ENCODE measurements at regions not wholly inside any gene's neighbourhood (a gene's known extent, or its start where the extent isn't known, plus 50 kb on each side); places are given as distances from the start of the nearest gene placed in this dataset.

- no peak for DNase-seq
These were observed 230.7 kb upstream of the CDH5 start for GRCh38 chr16:66135838-66136237.

- DNase-seq = no peak
These were observed 231.1 kb upstream of the CDH5 start for GRCh38 chr16:66135421-66135831.

- DNase-seq = no peak
These were observed 231.6 kb upstream of the CDH5 start for GRCh38 chr16:66134875-66135274.

- no peak for DNase-seq
These were observed 232.7 kb upstream of the CDH5 start for GRCh38 chr16:66133643-66134338.

- no peak for DNase-seq
These were observed 234.6 kb upstream of the CDH5 start for GRCh38 chr16:66131895-66132294.

GRCh38 chr16:66131156-66131807 is 235.2 kb upstream of the CDH5 start:
- no peak for DNase-seq

- no peak for DNase-seq
These were observed 236.1 kb upstream of the CDH5 start for GRCh38 chr16:66130296-66130905.

GRCh38 chr16:66129196-66129595 is 237.3 kb upstream of the CDH5 start:
- no peak for DNase-seq

GRCh38 chr16:66128371-66128770 is 238.1 kb upstream of the CDH5 start:
- DNase-seq = no peak

GRCh38 chr16:66127459-66128370 is 238.8 kb upstream of the CDH5 start:
- no peak for DNase-seq

- DNase-seq = no peak
These were observed 245.0 kb upstream of the CDH5 start for GRCh38 chr16:66121466-66121865.

- no peak for DNase-seq
These were observed 245.8 kb upstream of the CDH5 start for GRCh38 chr16:66120656-66121055.

- DNase-seq = no peak
These were observed 250.1 kb upstream of the CDH5 start for GRCh38 chr16:66116163-66117002.

- no peak for DNase-seq
These were observed 251.1 kb upstream of the CDH5 start for GRCh38 chr16:66115373-66115772.

GRCh38 chr16:66113223-66113622 is 253.3 kb upstream of the CDH5 start:
- DNase-seq = no peak

GRCh38 chr16:66109677-66110076 is 256.8 kb upstream of the CDH5 start:
- DNase-seq = no peak

- DNase-seq = no peak
These were observed 258.8 kb upstream of the CDH5 start for GRCh38 chr16:66107661-66108060.

GRCh38 chr16:66103211-66103610 is 263.3 kb upstream of the CDH5 start:
- no peak for DNase-seq

GRCh38 chr16:66099306-66099705 is 267.2 kb upstream of the CDH5 start:
- no peak for DNase-seq

GRCh38 chr16:66097751-66098150 is 268.7 kb upstream of the CDH5 start:
- DNase-seq = no peak

GRCh38 chr16:66095676-66096075 is 270.8 kb upstream of the CDH5 start:
- DNase-seq = no peak

- no peak for DNase-seq
These were observed 273.3 kb upstream of the CDH5 start for GRCh38 chr16:66093191-66093590.
